PC-9 (cell line): ENCODE measurements at regions not wholly inside any gene's neighbourhood (a gene's known extent, or its start where the extent isn't known, plus 50 kb on each side); places are given as distances from the start of the nearest gene placed in this dataset.
"Not testable (repeated sequence)": the region's sequence is repeated elsewhere in the genome, so short reads cannot be mapped to it uniquely, and the experiment has no call there.

Experiments used
- BruUV-seq: library from RNA; stranded (reverse); fragments of 400-500 nt; replicated peaks from 2 replicates; lab custom pipeline; 2021; lab: Mats Ljungman, UMichigan
- CTCF ChIA-PET: fragments of 300-600 bp; sonication (Branson Sonifier 250); formaldehyde crosslinking; loops from one replicate; lab custom pipeline; 2022; ENCODE audit warnings: antibody characterized with exemption; lab: Charles Lee
- POLR2A ChIA-PET: fragments of 300-600 bp; sonication (Branson Sonifier 250); formaldehyde crosslinking; loops from one replicate; lab custom pipeline; 2022; ENCODE audit warnings: antibody characterized with exemption; ENCODE audit not compliant: unreplicated experiment; lab: Charles Lee
- DNase-seq, 2 experiments: peaks; one replicate each; pipeline versions ENCODE4 v3.0.0 to v3.0.0-alpha.2; 2015 to 2022; ENCODE audit warnings: mixed read lengths in 1 of 2
- H2AFZ ChIP-seq: fragments of 200-600 bp; sonication (generic); 2 replicates; pipeline ENCODE4 v1.8.1; 2017; ENCODE audit warnings: antibody characterized with exemption
- H3F3A ChIP-seq: fragments of 200-600 bp; sonication (generic); 2 replicates; pipeline ENCODE4 v1.8.1; 2017; ENCODE audit warnings: antibody characterized with exemption, mild to moderate bottlenecking, low read depth; ENCODE audit not compliant: insufficient read depth
- H3K27ac ChIP-seq: fragments of 200-600 bp; sonication (generic); 2 replicates; pipeline ENCODE4 v1.6.1; 2016; ENCODE audit warnings: mixed run types
- H3K27me3 ChIP-seq: fragments of 200-600 bp; sonication (generic); 2 replicates; pipeline ENCODE4 v1.6.1; 2016; ENCODE audit warnings: low read depth, mixed run types; ENCODE audit not compliant: insufficient read depth
- H3K36me3 ChIP-seq: fragments of 200-600 bp; sonication (generic); 2 replicates; pipeline ENCODE4 v1.6.1; 2016; ENCODE audit warnings: low read depth, mixed run types
- H3K4me1 ChIP-seq: fragments of 200-600 bp; sonication (generic); replicated peaks from 2 replicates; pipeline ENCODE4 v1.6.1; 2016; ENCODE audit warnings: mixed run types; ENCODE audit not compliant: insufficient read depth
- H3K4me2 ChIP-seq: fragments of 200-600 bp; sonication (generic); 2 replicates; pipeline ENCODE4 v1.6.1; 2017; ENCODE audit warnings: mixed run types
- H3K4me3 ChIP-seq: fragments of 200-600 bp; sonication (generic); 2 replicates; pipeline ENCODE4 v1.6.1; 2016; ENCODE audit warnings: mixed run types
- H3K79me2 ChIP-seq: fragments of 200-600 bp; sonication (generic); 2 replicates; pipeline ENCODE4 v1.6.1; 2017; ENCODE audit warnings: low read depth, mixed run types
- H3K9me2 ChIP-seq: fragments of 200-600 bp; sonication (generic); 2 replicates; pipeline ENCODE4 v1.8.1; 2017; ENCODE audit warnings: mild to moderate bottlenecking; ENCODE audit not compliant: insufficient read depth
- H3K9me3 ChIP-seq: fragments of 200-600 bp; sonication (generic); 2 replicates; pipeline ENCODE4 v1.8.1; 2016; ENCODE audit warnings: low read depth; ENCODE audit not compliant: insufficient read depth
- H4K20me1 ChIP-seq: fragments of 200-600 bp; sonication (generic); 2 replicates; pipeline ENCODE4 v1.8.1; 2017; ENCODE audit not compliant: insufficient read depth
- EZH2 ChIP-seq: fragments of 200-600 bp; sonication (generic); IDR thresholded peaks from 2 replicates; pipeline ENCODE4 v1.8.0; 2017; ENCODE audit warnings: antibody characterized with exemption, low read depth
- intact Hi-C: fragments of 100-400 bp; cut with micrococcal nuclease; formaldehyde crosslinking; loops from one replicate; pipeline ENCODE4 v1.10.0; 2022; ENCODE audit not compliant: unreplicated experiment
- TF ChIP-seq, protein P1 (sequence below): fragments of 200-600 bp; sonication (generic); conservative IDR thresholded peaks from 2 replicates; pipeline ENCODE4 v1.6.1; 2017; ENCODE audit warnings: mixed run types, antibody characterized with exemption, mild to moderate bottlenecking, moderate library complexity

DNA sequence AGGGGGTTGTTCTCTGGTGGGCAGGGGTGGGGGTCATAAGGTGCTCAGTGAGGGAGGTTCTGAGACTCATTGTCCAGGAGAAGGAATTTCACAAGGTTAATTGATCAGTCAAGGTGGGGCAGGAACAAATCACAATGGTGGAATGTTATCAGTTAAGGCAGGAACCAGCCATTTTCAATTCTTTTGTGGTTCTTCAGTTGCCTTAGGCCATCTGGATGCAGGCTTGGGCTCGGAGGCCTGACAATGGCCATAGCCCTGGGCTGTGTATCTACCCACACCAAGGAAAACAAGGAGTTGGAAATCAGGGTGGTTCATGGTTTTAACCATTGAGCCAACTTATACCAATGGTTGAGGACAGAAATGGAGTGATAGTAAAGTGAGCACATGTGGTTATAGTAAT, 1221.8 kb downstream of the TYW1 start:
- POLR2A ChIA-PET: no interaction called here
- no peaks in the 10 kb centered on the region for H3K79me2 ChIP-seq
- H3F3A ChIP-seq: no peaks in the 10 kb centered on the region
- CTCF ChIA-PET: no interaction called here
- H3K4me3 ChIP-seq: no peak overlapping the region
- H3K27me3 ChIP-seq: no peaks in the 10 kb centered on the region
- H2AFZ ChIP-seq: no peak overlapping the region
- H3K4me1 ChIP-seq: no peaks in the 10 kb centered on the region
- no TSS peak for BruUV-seq
- H3K4me2 ChIP-seq: no peak overlapping the region
- no peaks in the 10 kb centered on the region for H4K20me1 ChIP-seq
- DNase-seq: no peak
- H3K9me2 ChIP-seq: no peaks in the 10 kb centered on the region
- no peaks in the 10 kb centered on the region for H3K36me3 ChIP-seq
- TF ChIP-seq, protein P1, sequence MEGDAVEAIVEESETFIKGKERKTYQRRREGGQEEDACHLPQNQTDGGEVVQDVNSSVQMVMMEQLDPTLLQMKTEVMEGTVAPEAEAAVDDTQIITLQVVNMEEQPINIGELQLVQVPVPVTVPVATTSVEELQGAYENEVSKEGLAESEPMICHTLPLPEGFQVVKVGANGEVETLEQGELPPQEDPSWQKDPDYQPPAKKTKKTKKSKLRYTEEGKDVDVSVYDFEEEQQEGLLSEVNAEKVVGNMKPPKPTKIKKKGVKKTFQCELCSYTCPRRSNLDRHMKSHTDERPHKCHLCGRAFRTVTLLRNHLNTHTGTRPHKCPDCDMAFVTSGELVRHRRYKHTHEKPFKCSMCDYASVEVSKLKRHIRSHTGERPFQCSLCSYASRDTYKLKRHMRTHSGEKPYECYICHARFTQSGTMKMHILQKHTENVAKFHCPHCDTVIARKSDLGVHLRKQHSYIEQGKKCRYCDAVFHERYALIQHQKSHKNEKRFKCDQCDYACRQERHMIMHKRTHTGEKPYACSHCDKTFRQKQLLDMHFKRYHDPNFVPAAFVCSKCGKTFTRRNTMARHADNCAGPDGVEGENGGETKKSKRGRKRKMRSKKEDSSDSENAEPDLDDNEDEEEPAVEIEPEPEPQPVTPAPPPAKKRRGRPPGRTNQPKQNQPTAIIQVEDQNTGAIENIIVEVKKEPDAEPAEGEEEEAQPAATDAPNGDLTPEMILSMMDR: no peak
- no peak for TF ChIP-seq EZH2
- no peak overlapping the region for H3K27ac ChIP-seq
- intact Hi-C loops: no loop called here
- H3K9me3 ChIP-seq: no peaks in the 10 kb centered on the region; the same call in 1 of the 2 replicates

DNA sequence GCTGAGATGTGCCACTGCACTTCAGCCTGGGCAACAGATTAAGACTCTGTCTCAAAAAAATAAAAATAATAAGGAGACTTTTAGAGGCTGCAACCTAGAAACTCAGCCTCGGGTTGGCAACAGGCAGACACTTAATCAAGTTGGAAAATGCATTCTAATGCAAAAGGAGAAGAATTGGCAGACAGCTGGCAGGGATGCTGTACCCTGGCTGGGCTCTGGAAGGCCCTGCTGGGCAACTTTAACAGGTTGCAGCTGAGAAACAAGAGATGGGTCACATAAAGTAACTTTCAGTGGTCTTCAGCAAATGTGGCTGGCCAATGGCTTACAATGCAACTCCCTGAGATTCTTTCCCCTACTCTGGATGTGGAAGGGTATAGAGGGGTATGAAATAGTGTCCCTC, 1225.7 kb downstream of the TYW1 start:
- intact Hi-C loops: no loop called here
- TF ChIP-seq, protein P1: no peak
- no peak for TF ChIP-seq EZH2
- H3K9me2 ChIP-seq: no peaks in the 10 kb centered on the region
- ChIA-PET CTCF (no interaction called here), POLR2A (no interaction called here)
- H3K4me1 ChIP-seq: no peaks in the 10 kb centered on the region
- no peaks in the 10 kb centered on the region for H3K36me3 ChIP-seq
- no peak overlapping the region for H3K4me3 ChIP-seq
- BruUV-seq: no TSS peak
- no peaks in the 10 kb centered on the region for H3K27me3 ChIP-seq
- no peak overlapping the region for H3K27ac ChIP-seq
- no peak overlapping the region for H2AFZ ChIP-seq
- no peaks in the 10 kb centered on the region; the same call in 1 of the 2 replicates for H3K9me3 ChIP-seq
- H3K79me2 ChIP-seq: no peaks in the 10 kb centered on the region
- no peaks in the 10 kb centered on the region for H3F3A ChIP-seq
- DNase-seq: no peak
- no peaks in the 10 kb centered on the region for H4K20me1 ChIP-seq
- no peak overlapping the region for H3K4me2 ChIP-seq

DNA sequence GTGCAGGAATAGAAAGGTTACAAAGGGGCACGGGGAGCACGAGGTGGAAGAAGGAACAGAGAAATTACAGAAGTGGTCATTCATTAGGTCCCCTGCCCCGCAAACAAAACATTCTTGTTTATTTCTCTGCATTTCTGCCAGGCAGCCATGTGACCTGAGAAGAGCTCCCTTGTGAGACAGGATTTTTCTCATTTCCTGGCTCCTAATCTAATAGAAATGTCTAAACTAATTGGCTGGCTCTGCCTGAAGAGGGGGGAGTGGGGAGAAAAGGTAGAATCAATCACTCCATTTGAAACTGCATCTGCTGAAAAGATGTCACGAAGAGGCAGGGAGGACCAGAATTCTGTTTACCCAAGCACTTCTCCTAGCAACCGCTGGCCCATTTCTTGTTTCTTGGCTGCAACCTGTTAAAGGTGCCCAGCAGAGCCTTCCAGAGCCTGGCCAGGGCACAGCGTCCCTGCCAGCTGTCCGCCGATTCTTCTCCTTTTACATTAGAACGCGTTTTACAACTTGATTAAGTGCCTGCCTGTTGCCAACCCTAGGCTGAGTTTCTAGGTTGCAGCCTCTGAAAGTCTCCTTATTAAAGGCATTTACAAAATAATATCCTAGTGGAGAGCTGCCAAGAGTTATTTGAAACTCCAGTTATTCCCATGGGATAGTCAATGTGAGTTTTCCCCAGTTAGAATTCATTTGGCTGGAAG, 1227.6 kb downstream of the TYW1 start:
- Histone ChIP-seq H3K4me1 (no peaks in the 10 kb centered on the region), H3K9me3 (no peaks in the 10 kb centered on the region), H3K27me3 (no peaks in the 10 kb centered on the region), H3K79me2 (no peaks in the 10 kb centered on the region), H2AFZ (no peak overlapping the region), H4K20me1 (no peaks in the 10 kb centered on the region), H3K36me3 (no peaks in the 10 kb centered on the region), H3K27ac (no peak overlapping the region), H3F3A (no peaks in the 10 kb centered on the region), H3K4me2 (no peak overlapping the region), H3K9me2 (no peaks in the 10 kb centered on the region), H3K4me3 (no peak overlapping the region)
- CTCF ChIA-PET: no interaction called here
- POLR2A ChIA-PET: no interaction called here
- DNase-seq: no peak
- TF ChIP-seq, protein P1: no peak
- TF ChIP-seq EZH2: no peak
- intact Hi-C loops: no loop called here
- BruUV-seq: no TSS peak

DNA sequence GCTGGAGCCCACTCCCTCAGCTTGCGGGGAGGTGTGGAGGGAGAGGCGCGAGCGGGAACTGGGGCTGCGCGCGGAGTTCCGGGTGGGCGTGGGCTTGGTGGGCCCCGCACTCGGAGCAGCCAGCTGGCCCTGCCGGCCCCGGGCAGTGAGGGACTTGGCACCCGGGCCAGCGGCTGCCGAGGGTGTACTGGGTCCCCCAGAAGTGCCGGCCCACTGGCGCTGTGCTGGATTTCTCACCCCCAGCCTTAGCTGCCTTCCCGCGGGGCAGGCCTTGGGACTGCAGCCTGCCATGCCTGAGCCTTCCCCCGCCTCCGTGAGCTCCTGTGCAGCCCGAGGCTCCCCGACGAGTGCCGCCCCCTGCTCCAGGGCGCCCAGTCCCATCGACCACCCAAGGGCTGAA, 1234.4 kb downstream of the TYW1 start:
- H3K4me2 ChIP-seq, H3F3A ChIP-seq, BruUV-seq, H3K27ac ChIP-seq, H3K36me3 ChIP-seq, POLR2A ChIA-PET, H2AFZ ChIP-seq, DNase-seq, H3K4me3 ChIP-seq, H3K9me2 ChIP-seq, H3K79me2 ChIP-seq, CTCF ChIA-PET, H3K27me3 ChIP-seq, H4K20me1 ChIP-seq, H3K4me1 ChIP-seq, H3K9me3 ChIP-seq, intact Hi-C loops: not testable (repeated sequence)
